ENCODE measurements at regions not wholly inside any gene's neighbourhood (a gene's known extent, or its start where the extent isn't known, plus 50 kb on each side); places are given as distances from the start of the nearest gene placed in this dataset.

DNA sequence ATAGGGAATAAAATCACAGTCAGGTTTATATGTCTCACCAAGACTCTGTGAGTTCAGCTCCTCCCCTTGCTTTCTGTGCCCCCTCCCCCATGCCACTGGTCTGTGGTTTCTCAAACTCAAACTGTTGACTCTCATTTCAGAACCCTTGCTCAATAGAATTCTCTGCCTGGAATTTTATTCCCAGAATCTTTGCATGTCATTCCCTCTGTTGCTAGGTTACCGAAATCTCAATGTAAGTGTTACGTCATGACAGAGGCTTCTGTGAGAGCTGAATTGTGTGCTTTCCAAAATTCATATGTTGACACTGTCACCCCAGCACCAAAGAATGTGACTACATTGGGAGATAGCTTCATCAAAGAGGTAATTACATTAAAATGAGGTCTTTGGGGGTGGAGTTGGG is 1938.8 kb downstream of the TP53TG3F start:
- TF ChIP-seq, protein P1, sequence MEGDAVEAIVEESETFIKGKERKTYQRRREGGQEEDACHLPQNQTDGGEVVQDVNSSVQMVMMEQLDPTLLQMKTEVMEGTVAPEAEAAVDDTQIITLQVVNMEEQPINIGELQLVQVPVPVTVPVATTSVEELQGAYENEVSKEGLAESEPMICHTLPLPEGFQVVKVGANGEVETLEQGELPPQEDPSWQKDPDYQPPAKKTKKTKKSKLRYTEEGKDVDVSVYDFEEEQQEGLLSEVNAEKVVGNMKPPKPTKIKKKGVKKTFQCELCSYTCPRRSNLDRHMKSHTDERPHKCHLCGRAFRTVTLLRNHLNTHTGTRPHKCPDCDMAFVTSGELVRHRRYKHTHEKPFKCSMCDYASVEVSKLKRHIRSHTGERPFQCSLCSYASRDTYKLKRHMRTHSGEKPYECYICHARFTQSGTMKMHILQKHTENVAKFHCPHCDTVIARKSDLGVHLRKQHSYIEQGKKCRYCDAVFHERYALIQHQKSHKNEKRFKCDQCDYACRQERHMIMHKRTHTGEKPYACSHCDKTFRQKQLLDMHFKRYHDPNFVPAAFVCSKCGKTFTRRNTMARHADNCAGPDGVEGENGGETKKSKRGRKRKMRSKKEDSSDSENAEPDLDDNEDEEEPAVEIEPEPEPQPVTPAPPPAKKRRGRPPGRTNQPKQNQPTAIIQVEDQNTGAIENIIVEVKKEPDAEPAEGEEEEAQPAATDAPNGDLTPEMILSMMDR (IDR thresholded peaks at IDR 0.05; ENCODE audit: control extremely low read depth, extremely low read depth, low read depth, missing control alignments) = no peak

DNA sequence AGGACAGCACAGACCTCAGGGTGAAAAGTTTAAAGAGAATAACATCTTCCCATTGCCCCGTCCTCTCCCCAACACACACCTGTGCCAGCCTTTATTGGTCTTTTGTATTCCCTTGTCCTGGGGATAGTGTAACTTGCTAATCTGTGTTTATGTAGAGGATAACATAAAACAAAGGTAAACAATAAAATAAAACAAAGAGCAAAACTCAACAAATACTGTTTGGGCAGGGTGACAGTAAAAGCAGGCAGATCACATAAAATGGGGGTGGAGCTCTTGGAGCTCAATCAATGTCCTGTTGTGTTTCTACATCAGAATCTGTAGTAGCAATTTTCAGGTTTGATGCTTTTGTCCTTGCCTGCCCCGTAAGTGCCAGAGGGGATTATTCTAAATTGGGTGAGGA is 1939.7 kb downstream of the TP53TG3F start:
- ChIA-PET CTCF (no interaction called here), POLR2A (no interaction called here)
- DNase-seq (ENCODE audit: extremely low spot score) = no peak
- TF ChIP-seq, protein P1 (IDR thresholded peaks at IDR 0.05; ENCODE audit: control extremely low read depth, extremely low read depth, low read depth, missing control alignments) = no peak

More for the DNA sequence above, 1938.8 kb downstream of the TP53TG3F start:
- ChIA-PET POLR2A (no interaction called here), CTCF (no interaction called here)
- DNase-seq (ENCODE audit: extremely low spot score) = no peak

DNA sequence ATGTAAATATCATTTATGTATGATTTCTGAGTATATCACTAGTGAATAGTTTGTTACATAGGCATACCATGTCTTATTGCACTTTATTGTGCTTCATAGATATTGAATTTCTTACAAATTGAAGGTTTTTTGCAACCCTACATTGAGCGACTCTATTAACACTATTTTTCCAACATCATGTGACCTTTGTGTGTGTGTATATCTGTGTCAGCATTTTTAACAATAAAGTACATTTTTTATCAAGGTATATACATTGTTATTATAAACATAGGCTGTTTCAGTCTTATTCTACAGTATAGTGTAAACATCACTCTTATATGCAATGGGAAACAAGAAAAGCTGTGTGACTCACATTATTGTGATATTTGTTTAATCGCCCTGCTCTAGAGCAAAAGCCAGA is 1944.9 kb downstream of the TP53TG3F start:
- TF ChIP-seq, protein P1 (IDR thresholded peaks at IDR 0.05; ENCODE audit: control extremely low read depth, extremely low read depth, low read depth, missing control alignments) = no peak
- CTCF ChIA-PET = no interaction called here
- POLR2A ChIA-PET = no interaction called here
- DNase-seq (ENCODE audit: extremely low spot score) = no peak

DNA sequence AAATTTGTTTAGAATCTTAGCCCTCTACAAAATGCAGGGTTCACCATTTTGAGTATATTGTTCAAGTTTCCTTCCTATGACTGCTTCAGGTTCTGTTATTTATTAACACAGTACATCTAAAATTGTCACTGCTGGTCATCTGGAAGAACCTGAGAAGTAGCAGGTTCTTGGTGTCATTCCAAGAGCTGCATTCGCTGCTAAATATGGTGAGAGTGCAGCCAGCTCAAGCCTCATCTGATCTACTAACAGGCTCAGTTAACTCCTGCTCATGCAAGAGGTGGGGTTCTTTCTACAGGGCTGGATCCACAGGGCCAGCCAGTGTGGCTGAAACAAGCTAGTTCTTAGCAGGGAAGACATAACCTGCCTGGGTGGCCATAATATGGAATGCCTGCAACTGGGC is 1946.1 kb downstream of the TP53TG3F start:
- TF ChIP-seq, protein P1 (IDR thresholded peaks at IDR 0.05; ENCODE audit: control extremely low read depth, extremely low read depth, low read depth, missing control alignments) = no peak
- no peak for DNase-seq (ENCODE audit: extremely low spot score)
- ChIA-PET CTCF (interaction anchor here (1.4 to 2.0 kb wide), 2 partner anchors 9 to 26 kb away, joined by 3 to 6 read pairs; no protein-coding TSS in a partner anchor), POLR2A (no interaction called here)

DNA sequence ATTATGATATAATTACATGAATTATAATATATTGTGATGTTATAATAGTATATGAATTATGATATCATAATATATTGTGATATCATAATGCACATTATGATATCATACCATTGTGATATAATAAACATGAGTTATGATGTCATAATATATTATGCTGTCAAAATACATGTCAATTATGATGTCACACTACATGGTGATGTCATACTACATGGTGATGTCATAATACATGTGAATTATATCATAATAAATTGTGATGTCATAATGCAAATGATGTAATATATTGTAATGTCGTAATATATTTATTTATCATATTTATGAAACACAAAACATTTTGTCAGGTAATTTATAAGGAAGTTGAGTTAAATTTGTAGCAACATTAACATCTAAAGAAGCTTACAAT is 1950.1 kb downstream of the TP53TG3F start:
- CTCF ChIA-PET = no interaction called here

DNA sequence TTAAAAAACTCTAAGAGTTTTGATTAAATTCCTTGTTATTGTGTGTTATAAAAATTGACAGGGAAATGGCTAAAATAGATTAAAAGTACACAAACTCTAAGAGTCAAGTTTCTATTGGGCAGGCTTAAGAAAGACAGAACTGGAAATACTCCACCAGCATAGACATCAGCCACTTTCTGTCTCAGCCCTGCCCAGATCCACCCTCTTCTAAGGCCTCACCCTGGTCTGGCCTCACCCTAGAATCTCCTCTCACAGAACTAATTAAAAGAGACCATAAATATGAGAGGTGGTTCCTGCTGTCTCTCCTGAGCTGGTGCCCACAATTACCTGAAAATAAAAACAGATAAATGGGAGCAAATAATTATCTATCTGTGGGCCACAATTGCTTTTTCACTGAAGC is 1951.0 kb downstream of the TP53TG3F start:
- ChIA-PET POLR2A (no interaction called here), CTCF (interaction anchor here (1.0 kb wide), 1 partner anchor 22 kb away, joined by 3 read pairs; no protein-coding TSS in a partner anchor)
- TF ChIP-seq, protein P1 (IDR thresholded peaks at IDR 0.05; ENCODE audit: control extremely low read depth, extremely low read depth, low read depth, missing control alignments) = no peak
- no peak for DNase-seq (ENCODE audit: extremely low spot score)

More for the DNA sequence above, 1950.1 kb downstream of the TP53TG3F start:
- TF ChIP-seq, protein P1 (IDR thresholded peaks at IDR 0.05; ENCODE audit: control extremely low read depth, extremely low read depth, low read depth, missing control alignments) = no peak
- DNase-seq (ENCODE audit: extremely low spot score) = no peak
- POLR2A ChIA-PET = no interaction called here

DNA sequence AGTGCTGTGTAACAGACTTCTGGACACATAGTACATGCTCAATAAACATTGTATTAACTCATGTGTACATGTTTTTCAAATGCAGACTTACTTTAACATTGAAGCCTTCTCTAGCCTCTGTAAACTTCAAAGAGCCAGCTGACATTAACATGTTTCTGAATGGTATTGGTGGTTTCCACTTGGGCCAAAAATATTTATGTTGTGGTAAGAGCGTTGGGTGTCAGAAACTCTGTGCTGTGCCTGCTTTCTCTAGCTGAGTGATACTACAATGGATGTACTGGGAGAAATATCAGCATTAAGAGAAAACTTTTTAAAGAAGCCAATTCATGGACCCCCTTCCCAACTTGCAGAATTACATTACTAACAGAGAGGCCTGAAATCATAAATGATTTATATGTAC is 1951.7 kb downstream of the TP53TG3F start:
- POLR2A ChIA-PET = no interaction called here
- CTCF ChIA-PET = no interaction called here
- TF ChIP-seq, protein P1 (IDR thresholded peaks at IDR 0.05; ENCODE audit: control extremely low read depth, extremely low read depth, low read depth, missing control alignments) = no peak
- no peak for DNase-seq (ENCODE audit: extremely low spot score)
